ENCODE measurements at regions not wholly inside any gene's neighbourhood (a gene's known extent, or its start where the extent isn't known, plus 50 kb on each side); places are given as distances from the start of the nearest gene placed in this dataset.

- no peak for DNase-seq (ENCODE audit: low read depth, low spot score)
Measured at GRCh38 chr2:7420530-7420929, 503.3 kb downstream of the RNF144A start.

DNA sequence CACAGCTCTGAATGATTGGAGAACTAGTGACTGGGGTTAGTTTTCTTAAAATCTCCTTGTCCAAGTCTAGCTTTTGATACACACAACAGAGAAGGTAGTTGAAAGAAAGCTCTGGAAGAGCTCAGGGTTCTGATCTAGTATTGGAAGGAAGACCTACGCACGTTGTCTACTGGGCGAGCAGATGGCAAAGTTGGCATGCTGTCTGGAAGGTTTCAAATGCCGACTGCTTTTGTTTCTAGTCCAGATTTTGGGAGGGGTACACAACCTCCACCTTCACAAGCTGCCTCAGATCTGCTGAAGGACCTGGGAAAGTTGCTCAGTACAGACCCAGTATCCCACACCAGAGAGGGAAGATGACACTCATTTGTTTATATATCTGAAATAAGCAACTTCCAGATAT lies 507.3 kb downstream of the RNF144A start:
- no peaks in the 10 kb centered on the region for H3K36me3 ChIP-seq (ENCODE audit: control insufficient read depth, insufficient read depth, low read length)

More at GRCh38 chr2:7420530-7420929, 503.3 kb downstream of the RNF144A start:
- H3K36me3 ChIP-seq (ENCODE audit: control insufficient read depth, insufficient read depth, low read length), result no peaks in the 10 kb centered on the region
- no peaks in the 10 kb centered on the region for H3K9me3 ChIP-seq (ENCODE audit: control insufficient read depth, insufficient read depth, low read length)
- no peak overlapping the region for H3K4me3 ChIP-seq (ENCODE audit: low read length)
- no peaks in the 10 kb centered on the region for H3K27me3 ChIP-seq (ENCODE audit: control insufficient read depth, insufficient read depth, low read length)
- H3K4me1 ChIP-seq (ENCODE audit: control insufficient read depth, insufficient read depth, low read length), result no peaks in the 10 kb centered on the region
- WGBS (ENCODE audit: insufficient coverage, insufficient read length), result no CpG with 5 or more reads among the region's 6 CpGs
- no peak overlapping the region for H3K27ac ChIP-seq (ENCODE audit: low read length)

GRCh38 chr2:7427293-7428060 lies 510.3 kb downstream of the RNF144A start:
- H3K36me3 ChIP-seq (ENCODE audit: control insufficient read depth, insufficient read depth, low read length), result no peaks in the 10 kb centered on the region
- no peaks in the 10 kb centered on the region for H3K27me3 ChIP-seq (ENCODE audit: control insufficient read depth, insufficient read depth, low read length)
- H3K4me3 ChIP-seq (ENCODE audit: low read length), result no peak overlapping the region

More for the DNA sequence above, 507.3 kb downstream of the RNF144A start:
- H3K4me1 ChIP-seq (ENCODE audit: control insufficient read depth, insufficient read depth, low read length), result peaks cover 1% of the 10 kb centered on the region; the same call in 1 of the 2 replicates
- no peaks in the 10 kb centered on the region for H3K27me3 ChIP-seq (ENCODE audit: control insufficient read depth, insufficient read depth, low read length)
- no CpG with 5 or more reads among the region's 4 CpGs for WGBS (ENCODE audit: insufficient coverage, insufficient read length)
- no peak for DNase-seq (ENCODE audit: low read depth, low spot score)
- no peak overlapping the region for H3K27ac ChIP-seq (ENCODE audit: low read length)
- H3K9me3 ChIP-seq (ENCODE audit: control insufficient read depth, insufficient read depth, low read length), result no peaks in the 10 kb centered on the region
- no peak overlapping the region for H3K4me3 ChIP-seq (ENCODE audit: low read length)

DNA sequence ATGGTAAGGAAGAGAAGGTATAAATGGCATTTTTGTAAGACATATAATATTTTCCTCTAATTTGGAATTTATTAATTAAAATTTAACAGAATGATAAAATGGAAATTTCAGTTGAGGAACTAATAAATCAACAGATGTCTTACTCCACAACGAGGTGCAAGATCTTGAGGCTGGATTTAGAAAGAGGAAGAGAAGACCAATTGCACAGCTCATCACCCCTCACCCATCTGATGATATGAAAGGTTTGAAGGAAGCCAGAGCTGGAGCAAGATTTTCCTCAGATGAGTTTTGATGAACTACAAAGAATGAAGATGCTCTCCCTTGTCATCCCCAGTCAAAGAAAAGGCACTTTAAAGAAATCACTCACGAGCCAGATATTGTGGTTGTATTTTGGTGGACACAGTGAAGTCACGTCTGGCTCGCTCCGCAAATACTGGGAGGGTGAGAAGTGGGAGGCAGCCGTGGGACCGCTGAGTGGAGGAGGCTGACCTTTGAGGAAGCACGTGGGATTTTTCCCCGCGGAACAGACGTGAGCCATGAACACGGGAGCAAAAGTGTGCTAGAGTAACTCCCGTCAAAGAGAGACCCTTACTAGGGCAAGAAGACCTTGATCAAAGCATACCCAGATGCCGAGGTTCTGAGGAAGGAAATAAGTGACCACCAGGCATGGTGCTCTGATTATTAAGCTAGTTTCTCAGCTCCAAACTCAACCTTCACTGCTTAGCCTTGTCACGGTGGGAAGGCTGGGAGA lies 511.4 kb downstream of the RNF144A start:
- Histone ChIP-seq H3K9me3 (ENCODE audit: control insufficient read depth, insufficient read depth, low read length) (no peaks in the 10 kb centered on the region), H3K36me3 (ENCODE audit: control insufficient read depth, insufficient read depth, low read length) (no peaks in the 10 kb centered on the region), H3K4me3 (ENCODE audit: low read length) (no peak overlapping the region), H3K27me3 (ENCODE audit: control insufficient read depth, insufficient read depth, low read length) (no peaks in the 10 kb centered on the region), H3K27ac (ENCODE audit: low read length) (no peak overlapping the region), H3K4me1 (ENCODE audit: control insufficient read depth, insufficient read depth, low read length) (peaks cover 8% of the 10 kb centered on the region)
- WGBS (ENCODE audit: insufficient coverage, insufficient read length), result no CpG with 5 or more reads among the region's 15 CpGs
- no peak for DNase-seq (ENCODE audit: low read depth, low spot score)

More at GRCh38 chr2:7427293-7428060, 510.3 kb downstream of the RNF144A start:
- Histone ChIP-seq H3K9me3 (ENCODE audit: control insufficient read depth, insufficient read depth, low read length) (no peaks in the 10 kb centered on the region), H3K27ac (ENCODE audit: low read length) (no peak overlapping the region), H3K4me1 (ENCODE audit: control insufficient read depth, insufficient read depth, low read length) (peaks cover 8% of the 10 kb centered on the region)
- DNase-seq (ENCODE audit: low read depth, low spot score), result peak; percentile 60
- WGBS (ENCODE audit: insufficient coverage, insufficient read length), result no CpG with 5 or more reads among the region's 8 CpGs

DNA sequence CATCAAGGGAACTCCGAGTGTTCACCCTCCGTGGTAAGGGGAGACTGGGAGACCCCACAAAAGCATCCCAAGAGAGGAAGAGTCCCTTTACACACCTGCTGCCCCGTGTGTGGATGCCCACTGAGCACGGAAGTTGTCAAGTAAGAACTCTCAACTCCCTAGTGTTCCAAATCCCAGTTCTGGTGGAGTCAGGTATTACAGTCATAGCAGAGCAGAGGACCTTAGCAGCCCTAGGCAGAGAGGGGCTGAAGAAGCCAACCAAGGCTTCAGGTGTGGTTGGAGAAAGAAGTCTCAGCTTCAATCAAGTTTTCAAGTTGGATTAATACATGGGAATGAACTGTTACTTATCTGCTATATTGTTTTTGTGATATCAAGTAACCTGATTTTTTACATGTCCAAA lies 512.5 kb downstream of the RNF144A start:
- Histone ChIP-seq H3K27ac (ENCODE audit: low read length) (no peak overlapping the region), H3K27me3 (ENCODE audit: control insufficient read depth, insufficient read depth, low read length) (no peaks in the 10 kb centered on the region), H3K4me1 (ENCODE audit: control insufficient read depth, insufficient read depth, low read length) (peaks cover 8% of the 10 kb centered on the region), H3K36me3 (ENCODE audit: control insufficient read depth, insufficient read depth, low read length) (no peaks in the 10 kb centered on the region), H3K9me3 (ENCODE audit: control insufficient read depth, insufficient read depth, low read length) (no peaks in the 10 kb centered on the region), H3K4me3 (ENCODE audit: low read length) (no peak overlapping the region)
- WGBS (ENCODE audit: insufficient coverage, insufficient read length), result no CpG with 5 or more reads among the region's 4 CpGs
- no peak for DNase-seq (ENCODE audit: low read depth, low spot score)

DNA sequence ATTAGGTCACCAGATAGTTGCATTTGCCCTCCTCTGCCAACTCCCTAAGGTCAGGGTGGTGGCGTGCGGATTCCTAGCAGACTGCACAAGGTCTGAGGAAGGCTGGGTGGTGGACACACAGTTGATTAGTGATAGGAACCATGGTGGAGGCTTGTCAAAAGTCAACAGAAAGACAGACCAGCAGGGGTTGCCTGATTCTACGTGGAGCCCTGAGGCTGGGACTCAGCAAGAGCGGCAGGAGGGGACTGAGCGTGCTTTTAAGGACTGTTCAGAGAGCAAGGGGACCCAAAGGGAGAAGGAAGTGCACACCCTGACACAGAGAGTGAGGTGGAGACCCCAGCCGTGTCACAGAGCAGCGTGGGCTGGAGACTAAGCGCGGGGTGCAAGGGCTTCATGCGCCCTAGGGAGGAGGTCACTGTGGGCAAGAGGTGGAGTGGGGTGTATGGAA lies 513.2 kb downstream of the RNF144A start:
- Histone ChIP-seq H3K9me3 (ENCODE audit: control insufficient read depth, insufficient read depth, low read length) (no peaks in the 10 kb centered on the region), H3K36me3 (ENCODE audit: control insufficient read depth, insufficient read depth, low read length) (no peaks in the 10 kb centered on the region), H3K4me1 (ENCODE audit: control insufficient read depth, insufficient read depth, low read length) (peaks cover 8% of the 10 kb centered on the region), H3K4me3 (ENCODE audit: low read length) (no peak overlapping the region), H3K27ac (ENCODE audit: low read length) (peak overlapping the region; percentile 34), H3K27me3 (ENCODE audit: control insufficient read depth, insufficient read depth, low read length) (no peaks in the 10 kb centered on the region)
- no peak for DNase-seq (ENCODE audit: low read depth, low spot score)
- no CpG with 5 or more reads among the region's 10 CpGs for WGBS (ENCODE audit: insufficient coverage, insufficient read length)

- no CpG with 5 or more reads among the region's 56 CpGs for WGBS (ENCODE audit: insufficient coverage, insufficient read length)
- Histone ChIP-seq H3K27me3 (ENCODE audit: control insufficient read depth, insufficient read depth, low read length) (no peaks in the 10 kb centered on the region), H3K9me3 (ENCODE audit: control insufficient read depth, insufficient read depth, low read length) (no peaks in the 10 kb centered on the region), H3K36me3 (ENCODE audit: control insufficient read depth, insufficient read depth, low read length) (no peaks in the 10 kb centered on the region), H3K4me1 (ENCODE audit: control insufficient read depth, insufficient read depth, low read length) (peaks cover 8% of the 10 kb centered on the region), H3K4me3 (ENCODE audit: low read length) (peak overlapping the region; percentile 14; the same call in 1 of the 2 replicates), H3K27ac (ENCODE audit: low read length) (peak overlapping the region; percentile 34)
- DNase-seq (ENCODE audit: low read depth, low spot score), result peak; percentile 67
Measured at GRCh38 chr2:7430869-7431641, 513.8 kb downstream of the RNF144A start.

DNA sequence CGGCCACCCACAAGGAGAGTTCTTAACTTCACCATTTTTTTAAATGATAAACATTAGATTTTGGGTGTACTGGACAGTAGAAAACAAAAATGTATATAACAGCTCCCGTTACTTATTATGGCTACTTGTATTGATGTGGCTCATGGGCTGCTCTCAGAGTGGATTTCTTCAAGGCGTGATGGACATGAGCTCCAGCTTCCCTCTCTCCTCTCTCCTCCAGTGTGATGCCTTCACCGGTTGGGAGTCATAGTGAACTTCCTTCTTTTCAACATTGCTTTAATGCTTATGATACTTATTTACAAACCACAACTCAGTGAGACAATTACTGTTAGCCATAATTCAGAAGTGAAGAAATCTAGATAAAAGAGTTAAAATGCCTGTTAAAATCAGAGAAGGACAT lies 515.2 kb downstream of the RNF144A start:
- H3K27me3 ChIP-seq (ENCODE audit: control insufficient read depth, insufficient read depth, low read length), result no peaks in the 10 kb centered on the region

GRCh38 chr2:7436096-7436906 lies 519.1 kb downstream of the RNF144A start:
- Histone ChIP-seq H3K9me3 (ENCODE audit: control insufficient read depth, insufficient read depth, low read length) (no peaks in the 10 kb centered on the region), H3K27me3 (ENCODE audit: control insufficient read depth, insufficient read depth, low read length) (no peaks in the 10 kb centered on the region), H3K4me3 (ENCODE audit: low read length) (no peak overlapping the region), H3K27ac (ENCODE audit: low read length) (no peak overlapping the region), H3K4me1 (ENCODE audit: control insufficient read depth, insufficient read depth, low read length) (no peaks in the 10 kb centered on the region), H3K36me3 (ENCODE audit: control insufficient read depth, insufficient read depth, low read length) (no peaks in the 10 kb centered on the region)
- no CpG with 5 or more reads among the region's 9 CpGs for WGBS (ENCODE audit: insufficient coverage, insufficient read length)
- DNase-seq (ENCODE audit: low read depth, low spot score), result no peak

More for the DNA sequence above, 515.2 kb downstream of the RNF144A start:
- Histone ChIP-seq H3K4me3 (ENCODE audit: low read length) (no peak overlapping the region), H3K36me3 (ENCODE audit: control insufficient read depth, insufficient read depth, low read length) (no peaks in the 10 kb centered on the region), H3K9me3 (ENCODE audit: control insufficient read depth, insufficient read depth, low read length) (no peaks in the 10 kb centered on the region), H3K27ac (ENCODE audit: low read length) (no peak overlapping the region), H3K4me1 (ENCODE audit: control insufficient read depth, insufficient read depth, low read length) (peaks cover 8% of the 10 kb centered on the region)
- WGBS (ENCODE audit: insufficient coverage, insufficient read length), result no CpG with 5 or more reads among the region's 4 CpGs
- DNase-seq (ENCODE audit: low read depth, low spot score), result no peak

Measured in iPS DF 6.9 (cell line).